ENCODE measurements at regions not wholly inside any gene's neighbourhood (a gene's known extent, or its start where the extent isn't known, plus 50 kb on each side); places are given as distances from the start of the nearest gene placed in this dataset.
A peak's percentile ranks its signal among the peaks of the same experiment; 100 is the strongest.

GRCh38 chr6:23040899-23041298 is 471.5 kb downstream of the HDGFL1 start:
- Mint-ChIP-seq H3K36me3 (ENCODE audit: insufficient read depth, unreplicated experiment) (no peaks in the 10 kb centered on the region), H3K4me1 (ENCODE audit: insufficient read depth, unreplicated experiment) (peaks cover 5% of the 10 kb centered on the region), H3K4me3 (ENCODE audit: unreplicated experiment) (no peak overlapping the region), H3K27me3 (ENCODE audit: insufficient read depth, unreplicated experiment) (no peaks in the 10 kb centered on the region), H3K27ac (ENCODE audit: low read depth, unreplicated experiment) (no peak overlapping the region), H3K9me3 (ENCODE audit: unreplicated experiment) (peaks cover 8% of the 10 kb centered on the region)
- POLR2A ChIA-PET, result no interaction called here
- BruUV-seq (replicated peaks), result no TSS peak
- TF ChIP-seq CTCF (IDR thresholded peaks at IDR 0.05; ENCODE audit: unreplicated experiment), result no peak
- intact Hi-C loops (cut with micrococcal nuclease), result no loop called here
- no peak for DNase-seq (ENCODE audit: unreplicated experiment)
- CTCF ChIA-PET, result no interaction called here

GRCh38 chr6:23045280-23045679 is 475.9 kb downstream of the HDGFL1 start:
- Mint-ChIP-seq H3K36me3 (ENCODE audit: insufficient read depth, unreplicated experiment) (no peaks in the 10 kb centered on the region), H3K27ac (ENCODE audit: low read depth, unreplicated experiment) (no peak overlapping the region), H3K9me3 (ENCODE audit: unreplicated experiment) (peaks cover 19% of the 10 kb centered on the region), H3K4me1 (ENCODE audit: insufficient read depth, unreplicated experiment) (peaks cover 5% of the 10 kb centered on the region), H3K27me3 (ENCODE audit: insufficient read depth, unreplicated experiment) (no peaks in the 10 kb centered on the region), H3K4me3 (ENCODE audit: unreplicated experiment) (no peak overlapping the region)
- no TSS peak for BruUV-seq (replicated peaks)
- ChIA-PET CTCF (no interaction called here), POLR2A (no interaction called here)
- no peak for DNase-seq (ENCODE audit: unreplicated experiment)
- intact Hi-C loops (cut with micrococcal nuclease), result no loop called here
- no peak for TF ChIP-seq CTCF (IDR thresholded peaks at IDR 0.05; ENCODE audit: unreplicated experiment)

- POLR2A ChIA-PET, result no interaction called here
- H3K4me3 Mint-ChIP-seq (ENCODE audit: unreplicated experiment), result no peak overlapping the region
- intact Hi-C loops (cut with micrococcal nuclease), result no loop called here
- H3K27me3 Mint-ChIP-seq (ENCODE audit: insufficient read depth, unreplicated experiment), result no peaks in the 10 kb centered on the region
- H3K9me3 Mint-ChIP-seq (ENCODE audit: unreplicated experiment), result peaks cover 7% of the 10 kb centered on the region
- DNase-seq (ENCODE audit: unreplicated experiment), result no peak
- no peaks in the 10 kb centered on the region for H3K36me3 Mint-ChIP-seq (ENCODE audit: insufficient read depth, unreplicated experiment)
- no TSS peak for BruUV-seq (replicated peaks)
- CTCF ChIA-PET, result interaction anchor here (0.7 kb wide), 1 partner anchor 104 kb away, joined by 3 read pairs; no protein-coding TSS in a partner anchor
- no peaks in the 10 kb centered on the region for H3K4me1 Mint-ChIP-seq (ENCODE audit: insufficient read depth, unreplicated experiment)
- TF ChIP-seq CTCF (IDR thresholded peaks at IDR 0.05; ENCODE audit: unreplicated experiment), result no peak
- no peak overlapping the region for H3K27ac Mint-ChIP-seq (ENCODE audit: low read depth, unreplicated experiment)
These were observed 486.2 kb downstream of the HDGFL1 start for GRCh38 chr6:23055523-23055922.

GRCh38 chr6:23073821-23074220 is 504.5 kb downstream of the HDGFL1 start:
- ChIA-PET POLR2A (no interaction called here), CTCF (no interaction called here)
- no peaks in the 10 kb centered on the region for H3K27me3 Mint-ChIP-seq (ENCODE audit: insufficient read depth, unreplicated experiment)
- H3K9me3 Mint-ChIP-seq (ENCODE audit: unreplicated experiment), result no peaks in the 10 kb centered on the region
- H3K27ac Mint-ChIP-seq (ENCODE audit: low read depth, unreplicated experiment), result peak overlapping the region; percentile 10
- peaks cover 13% of the 10 kb centered on the region for H3K4me1 Mint-ChIP-seq (ENCODE audit: insufficient read depth, unreplicated experiment)
- intact Hi-C loops (cut with micrococcal nuclease), result no loop called here
- no peak for TF ChIP-seq CTCF (IDR thresholded peaks at IDR 0.05; ENCODE audit: unreplicated experiment)
- no peak overlapping the region for H3K4me3 Mint-ChIP-seq (ENCODE audit: unreplicated experiment)
- DNase-seq (ENCODE audit: unreplicated experiment), result no peak
- no peaks in the 10 kb centered on the region for H3K36me3 Mint-ChIP-seq (ENCODE audit: insufficient read depth, unreplicated experiment)
- no TSS peak for BruUV-seq (replicated peaks)
